ENCODE measurements at regions not wholly inside any gene's neighbourhood (a gene's known extent, or its start where the extent isn't known, plus 50 kb on each side); places are given as distances from the start of the nearest gene placed in this dataset.

GRCh38 chr10:2949948-2950354 lies 117.4 kb upstream of the PFKP start:
- no peak overlapping the region for H3K4me2 ChIP-seq (ENCODE audit: low read depth, low read length)
- H3K18ac ChIP-seq (ENCODE audit: low read depth, low read length), result no peak overlapping the region
- H2AFZ ChIP-seq (replicated peaks; ENCODE audit: low read length, poor library complexity), result no peak overlapping the region

More at GRCh38 chr10:2949948-2950354, 117.4 kb upstream of the PFKP start:
- no peak overlapping the region for H2AK9ac ChIP-seq (replicated peaks; ENCODE audit: low read depth, low read length, poor library complexity)
- no peak overlapping the region for H2BK20ac ChIP-seq (ENCODE audit: low read depth, low read length)
- CTCF ChIA-PET, result no interaction called here
- no peaks in the 10 kb centered on the region for H3K9me3 ChIP-seq (ENCODE audit: control insufficient read depth, insufficient read depth, low read length)
- no peak overlapping the region for H4K5ac ChIP-seq (ENCODE audit: low read depth, low read length)
- H3K9me1 ChIP-seq (ENCODE audit: insufficient read depth, low read length), result no peaks in the 10 kb centered on the region
- no peak overlapping the region for H3K56ac ChIP-seq (ENCODE audit: extremely low read depth, insufficient read depth, low read length)
- peaks cover 8% of the 10 kb centered on the region for H3K27me3 ChIP-seq (ENCODE audit: control insufficient read depth, insufficient read depth, low read length)
- H2BK120ac ChIP-seq (ENCODE audit: low read depth, low read length), result no peak overlapping the region
- H2AK5ac ChIP-seq (ENCODE audit: low read depth, low read length), result no peak overlapping the region
- POLR2A ChIA-PET (ENCODE audit: unreplicated experiment), result no interaction called here
- no peaks in the 10 kb centered on the region for H3K36me3 ChIP-seq (ENCODE audit: control insufficient read depth, insufficient read depth, low read length)
- BruUV-seq (replicated peaks), result no TSS peak
- intact Hi-C loops (cut with micrococcal nuclease) (no loop called here), in situ Hi-C loops (cut with MboI; ENCODE audit: low sequenced_read_pairs) (no loop called here), dilution Hi-C loops (cut with HindIII; ENCODE audit: low sequenced_read_pairs, unreplicated experiment) (loop anchor here (25.0 kb wide), 1 partner anchor 87 kb away; no protein-coding TSS in a partner anchor)
- no peaks in the 10 kb centered on the region for H3K4me1 ChIP-seq (ENCODE audit: control insufficient read depth, insufficient read depth, low read length)
- no peak overlapping the region for H3K27ac ChIP-seq (ENCODE audit: insufficient read depth, low read length)
- DNase-seq (peak; percentile 28), ATAC-seq (ENCODE audit: low read depth) (no peak; the same call in 1 of the 2 replicates)
- H3K23ac ChIP-seq (ENCODE audit: low read depth, low read length), result no peak overlapping the region
- H3K79me1 ChIP-seq (ENCODE audit: low read depth in 1 of 2, low read length in 2 of 2), result no peaks in the 10 kb centered on the region
- no peaks in the 10 kb centered on the region for H4K20me1 ChIP-seq (ENCODE audit: insufficient read depth, low read length)
- no peak overlapping the region for H4K8ac ChIP-seq (ENCODE audit: low read depth in 2 of 2, low read length in 2 of 2)
- WGBS, 2 experiments (ENCODE audit: extremely low coverage in 2 of 2, insufficient read length in 1 of 2), result 92% methylated on average over 8 of the region's 20 CpGs; no CpG with 5 or more reads in 1 of the 2 experiments
- TF ChIP-seq BHLHE40 (IDR thresholded peaks at IDR 0.05; ENCODE audit: low read depth, low read length), result peak; percentile 54
- TF ChIP-seq MXI1 (IDR thresholded peaks at IDR 0.05; ENCODE audit: borderline replicate concordance, low read depth, low read length), result no peak
- 0 out of 2 replicates have a peak, but pooled peaks have one; percentile 9 for TF ChIP-seq CEBPB (IDR thresholded peaks at IDR 0.05; ENCODE audit: low read depth, low read length)
- no peak overlapping the region for H4K91ac ChIP-seq (ENCODE audit: insufficient read depth, low read depth, low read length)
- no peak overlapping the region for H2BK15ac ChIP-seq (ENCODE audit: low read depth, low read length)
- H3K9ac ChIP-seq (ENCODE audit: low read depth, low read length), result no peak overlapping the region
- H3K14ac ChIP-seq (replicated peaks; ENCODE audit: low read depth, low read length), result no peak overlapping the region
- no peak overlapping the region for H2BK5ac ChIP-seq (ENCODE audit: low read depth, low read length, poor library complexity, severe bottlenecking)
- no peak overlapping the region for H3K4me3 ChIP-seq (ENCODE audit: insufficient read depth, low read depth, low read length)
- no peak overlapping the region for H3K4ac ChIP-seq (ENCODE audit: low read depth, low read length)
